ENCODE measurements at regions not wholly inside any gene's neighbourhood (a gene's known extent, or its start where the extent isn't known, plus 50 kb on each side); places are given as distances from the start of the nearest gene placed in this dataset.
"Not testable (repeated sequence)": the region's sequence is repeated elsewhere in the genome, so short reads cannot be mapped to it uniquely, and the experiment has no call there.

DNA sequence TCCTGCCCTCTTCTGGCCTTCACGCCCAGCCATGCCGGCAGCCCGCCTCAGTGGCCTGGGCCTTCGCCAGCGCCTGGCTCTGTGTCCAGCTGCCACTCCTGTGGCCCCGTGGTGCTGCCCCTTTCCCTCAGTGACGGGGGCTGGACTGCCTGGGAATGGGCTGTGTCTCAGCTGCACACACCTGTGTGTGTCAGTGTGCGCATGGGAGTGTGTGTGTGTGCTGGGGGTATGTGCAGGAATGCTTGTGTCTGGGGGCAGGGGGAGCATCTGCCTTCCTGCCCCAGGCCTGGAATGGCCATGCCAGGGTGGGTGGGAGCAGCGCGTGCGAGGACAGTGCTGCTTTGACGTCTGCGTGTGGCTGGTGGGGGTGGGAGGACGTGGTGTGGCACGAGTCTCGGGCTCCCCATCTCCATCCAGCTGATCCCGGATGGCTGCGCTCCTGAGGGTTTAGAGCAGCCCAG lies 224.9 kb downstream of the TMEM121 start:
- not testable (repeated sequence) for DNase-seq (ENCODE audit: low read depth in 2 of 2)

DNA sequence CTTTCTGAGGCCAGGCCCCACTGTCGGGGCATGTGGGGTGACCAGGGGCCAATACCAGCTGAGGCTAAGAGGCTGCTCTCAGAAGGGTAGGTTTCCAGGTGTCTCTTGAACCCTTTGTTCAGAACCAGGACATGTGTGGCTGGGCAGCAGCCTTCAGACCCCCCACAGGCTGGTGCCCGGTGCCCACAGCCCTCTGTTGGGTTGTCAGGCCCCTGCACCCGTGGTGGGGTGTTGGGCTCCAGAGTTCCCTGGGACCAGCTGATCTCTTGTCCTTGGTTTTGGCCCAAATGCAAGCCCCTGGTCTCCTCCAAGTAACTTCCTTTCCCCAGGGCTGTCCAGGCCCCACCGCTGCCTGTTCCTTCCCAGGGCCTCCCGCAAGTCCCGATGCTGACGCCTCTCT lies 226.0 kb downstream of the TMEM121 start:
- not testable (repeated sequence) for DNase-seq (ENCODE audit: low read depth in 2 of 2)

DNA sequence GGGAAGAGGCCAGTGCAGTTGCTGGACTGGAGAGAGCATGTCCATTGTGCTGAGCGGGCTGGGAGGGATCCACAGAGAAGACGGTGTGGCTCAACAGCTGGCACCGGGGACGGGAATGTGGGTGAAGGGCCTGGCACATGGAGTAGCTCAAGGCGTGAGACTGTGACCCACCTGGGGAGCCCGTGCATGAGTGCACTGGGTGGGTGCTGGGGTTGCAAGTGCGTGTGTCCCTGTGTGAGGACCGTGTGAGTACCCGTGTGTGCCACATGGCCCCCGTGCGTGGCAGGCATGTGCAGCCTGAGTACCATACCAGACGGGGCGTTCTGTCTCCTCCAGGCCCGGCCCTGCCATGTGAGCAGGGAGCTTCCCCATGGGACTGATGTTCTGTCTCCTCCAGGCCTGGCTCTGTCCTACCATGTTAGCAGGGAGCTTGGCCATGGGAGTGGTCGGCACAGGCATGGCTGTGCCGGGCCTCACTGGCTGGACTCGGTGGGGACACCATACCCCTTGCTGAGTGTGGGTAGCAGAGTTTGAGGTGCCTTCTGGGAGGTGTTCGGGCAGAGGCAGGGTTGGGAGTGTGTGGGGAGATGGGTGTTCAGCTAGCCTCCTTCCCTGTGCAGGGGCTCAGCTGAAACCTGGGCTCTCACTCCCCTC lies 234.4 kb downstream of the TMEM121 start:
- DNase-seq (ENCODE audit: low read depth in 2 of 2) = no peak

DNA sequence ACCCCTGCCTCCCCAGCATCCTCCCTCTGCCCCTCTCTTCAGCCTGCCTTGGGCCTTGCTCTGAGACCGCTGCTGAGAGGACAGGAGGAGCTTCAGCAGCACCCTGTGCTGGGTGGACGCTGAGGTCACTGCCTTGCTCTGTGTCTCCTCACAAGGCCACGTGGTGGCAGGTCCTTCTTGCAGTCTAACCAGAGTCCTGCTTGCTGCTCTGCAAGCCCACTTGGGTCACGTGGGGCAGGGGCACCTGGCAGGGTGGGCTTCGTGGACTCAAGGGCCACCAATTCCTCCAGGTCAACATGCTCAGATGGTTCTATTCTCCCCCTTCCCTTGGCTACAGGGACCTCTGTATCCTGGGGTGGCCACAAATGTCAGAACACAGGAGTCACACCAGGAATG lies 235.0 kb downstream of the TMEM121 start:
- DNase-seq (ENCODE audit: low read depth in 2 of 2) = not testable (repeated sequence)

DNA sequence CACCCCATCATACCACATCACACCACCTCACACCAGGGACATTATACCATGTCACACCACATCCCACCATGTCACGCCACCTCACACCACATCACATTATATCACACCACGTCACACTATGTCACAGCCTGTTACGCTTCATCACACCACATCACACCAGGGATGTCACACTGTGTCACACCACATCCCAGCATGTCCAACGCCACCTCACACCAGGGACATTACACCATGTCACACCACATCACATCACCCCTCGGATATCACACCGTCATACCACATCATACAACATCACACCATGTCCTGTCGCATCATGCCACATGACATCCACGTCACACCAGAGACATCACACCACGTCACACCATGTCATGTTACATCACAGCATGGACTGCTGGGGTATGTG lies 235.5 kb downstream of the TMEM121 start:
- no peak for DNase-seq (ENCODE audit: low read depth in 2 of 2)

DNA sequence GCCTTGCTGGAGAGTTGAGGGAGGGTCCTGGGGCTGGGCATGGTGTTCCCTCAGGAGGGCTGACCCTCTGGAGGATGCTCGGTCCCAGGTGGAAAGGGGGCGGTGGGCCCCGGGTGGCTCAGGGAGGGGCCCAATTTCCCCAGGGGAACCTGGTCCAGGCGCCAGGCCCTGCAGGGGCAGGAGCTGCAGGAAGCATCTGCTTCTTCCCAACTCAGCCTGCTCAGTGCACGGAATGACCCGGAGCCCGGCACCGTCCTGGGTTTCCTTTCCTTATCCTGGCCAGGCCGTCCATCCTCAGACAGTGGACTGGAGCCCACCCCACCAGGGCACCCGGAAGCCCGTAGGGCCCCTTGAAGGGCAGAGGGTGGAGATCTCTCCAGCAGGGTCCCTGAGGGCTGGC lies 235.9 kb downstream of the TMEM121 start:
- DNase-seq (ENCODE audit: low read depth in 2 of 2) = not testable (repeated sequence)

DNA sequence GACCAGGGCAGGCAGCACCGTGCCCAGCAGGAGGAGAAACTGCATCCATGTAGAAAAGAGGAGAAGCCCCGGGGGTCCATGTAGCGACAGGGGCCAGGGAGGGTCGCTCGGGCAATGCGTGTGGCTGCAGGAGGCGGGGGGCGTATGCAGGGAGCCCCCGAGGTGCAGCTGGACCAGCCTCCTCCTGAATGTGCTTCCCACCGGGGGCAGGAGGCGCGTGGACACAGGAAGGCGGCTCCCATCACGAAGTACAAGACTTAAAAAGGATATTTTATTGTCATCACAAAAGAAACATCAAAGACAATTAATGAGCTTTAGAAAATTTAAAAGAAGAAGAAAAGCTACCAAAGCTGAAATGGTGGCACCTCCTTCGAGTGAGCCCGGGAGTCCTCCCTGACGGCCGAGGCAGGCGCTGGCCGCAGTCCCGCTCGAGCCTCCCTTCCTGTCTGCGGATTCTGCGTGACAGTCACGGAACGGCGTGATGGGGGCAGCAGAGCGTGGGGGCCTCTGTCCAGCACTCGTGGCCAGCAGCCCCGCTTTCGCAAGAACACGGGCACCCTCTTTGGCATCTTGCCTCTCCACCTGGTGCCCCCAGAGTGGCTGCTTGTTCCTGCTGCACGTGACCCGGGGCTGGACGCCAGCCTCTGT lies 238.0 kb downstream of the TMEM121 start:
- not testable (repeated sequence) for DNase-seq (ENCODE audit: low read depth in 2 of 2)

DNA sequence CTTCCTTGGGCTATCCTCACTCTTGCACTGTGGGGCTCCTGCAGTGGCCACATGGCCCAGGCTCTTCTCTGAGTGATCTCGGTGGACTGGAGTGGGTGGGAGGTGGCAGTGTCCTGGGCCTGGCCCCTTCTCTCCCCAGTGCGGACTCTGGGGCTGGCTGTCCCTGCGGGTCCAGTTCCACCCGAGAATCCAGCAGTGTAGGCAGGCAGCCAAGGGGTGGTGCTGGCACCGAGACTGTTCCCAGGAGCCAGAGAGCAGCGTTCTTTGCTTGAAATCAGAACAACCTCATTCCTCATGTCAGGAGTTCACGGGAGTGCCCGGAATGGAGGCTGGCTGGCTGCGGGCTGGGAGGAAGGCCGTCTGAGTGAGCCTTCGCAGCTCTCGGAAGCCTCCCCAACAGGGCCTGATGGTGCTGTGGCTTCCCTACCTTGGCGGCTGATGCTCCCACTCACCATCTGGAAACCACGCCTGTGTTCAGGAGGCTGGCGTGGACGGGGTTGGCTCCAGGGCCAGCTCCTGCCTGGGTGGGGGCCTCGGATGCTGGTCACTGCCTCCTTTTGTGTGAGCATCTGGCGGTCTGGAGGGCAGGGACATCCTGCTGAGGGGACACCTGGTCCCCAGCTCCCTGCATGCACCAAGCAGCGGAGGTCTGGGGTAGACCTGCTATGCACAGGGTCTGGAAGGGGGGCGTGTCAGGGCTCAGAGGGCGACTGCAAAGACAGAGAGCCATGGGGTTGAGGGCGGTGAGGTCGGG lies 238.9 kb downstream of the TMEM121 start:
- DNase-seq (ENCODE audit: low read depth in 2 of 2) = not testable (repeated sequence)

DNA sequence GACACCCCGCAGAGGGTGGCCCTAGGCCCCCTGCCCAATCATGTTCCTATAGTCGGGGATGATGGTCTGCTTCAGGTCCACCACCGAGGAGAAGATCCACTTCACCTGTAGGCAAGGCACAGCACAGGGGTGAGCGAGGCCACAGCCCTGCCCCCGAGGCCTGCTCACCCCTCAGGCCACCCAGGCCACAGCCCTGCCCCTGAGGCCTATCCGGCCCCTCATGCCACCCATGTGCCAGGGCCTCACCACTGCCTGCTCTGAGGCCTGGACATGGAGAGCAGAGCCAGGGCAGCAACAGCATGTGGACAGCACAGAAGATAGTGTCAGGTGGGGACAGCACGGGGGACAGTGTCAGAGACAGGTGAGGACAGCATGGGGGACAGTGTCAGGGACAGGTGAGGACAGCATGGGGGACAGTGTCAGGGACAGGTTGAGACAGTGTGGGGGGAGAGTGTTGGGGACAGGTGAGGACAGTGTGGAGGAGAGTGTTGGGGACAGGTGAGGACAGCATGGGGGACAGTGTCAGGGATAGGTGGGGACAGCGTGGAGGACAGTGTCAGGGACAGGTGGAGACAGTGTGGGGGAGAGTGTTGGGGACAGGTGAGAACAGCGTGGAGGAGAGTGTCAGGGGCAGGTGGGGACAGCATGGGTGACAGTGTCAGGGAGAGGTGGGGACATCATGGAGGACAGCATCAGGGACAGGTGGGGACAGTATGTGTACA lies 239.7 kb downstream of the TMEM121 start:
- no peak for DNase-seq (ENCODE audit: low read depth in 2 of 2)

DNA sequence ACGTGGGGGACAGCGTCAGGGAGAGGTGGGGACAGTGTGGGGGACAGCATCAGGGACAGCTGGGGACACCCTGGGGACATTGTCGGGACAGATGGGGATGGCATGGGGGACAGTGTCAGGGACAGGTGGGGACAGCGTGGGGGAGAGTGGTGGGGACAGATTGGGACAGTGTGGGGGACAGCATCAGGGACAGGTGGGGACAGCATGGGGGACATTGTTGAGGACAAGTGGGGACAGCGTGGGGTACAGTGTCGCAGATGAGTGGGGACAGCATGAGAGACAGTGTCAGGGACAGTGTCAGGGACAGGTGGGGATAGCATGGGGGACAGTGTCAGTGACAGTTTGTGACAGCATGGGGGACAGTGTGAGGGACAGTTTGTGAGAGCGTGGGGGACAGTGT lies 240.9 kb downstream of the TMEM121 start:
- DNase-seq (ENCODE audit: low read depth in 2 of 2) = no peak

DNA sequence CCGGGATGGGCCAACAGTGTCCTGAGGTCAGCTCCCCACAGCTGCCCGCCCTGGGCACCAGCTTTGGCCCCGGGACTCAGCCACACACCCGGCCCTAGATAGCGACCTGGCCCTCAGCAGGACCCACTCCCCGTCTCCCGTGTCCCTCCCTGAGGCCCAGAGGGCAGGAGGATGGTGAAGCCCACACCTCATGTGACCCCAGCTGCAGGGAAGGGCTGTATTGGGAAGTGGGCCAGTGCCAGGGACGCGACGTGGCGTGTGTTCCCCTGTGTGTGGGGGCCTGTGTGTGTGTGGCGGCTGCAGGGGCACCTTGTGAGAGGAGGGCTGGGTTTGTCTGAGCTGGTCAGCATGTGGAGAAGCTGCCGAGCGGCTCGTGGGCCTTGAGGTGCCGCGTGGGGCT lies 241.7 kb downstream of the TMEM121 start:
- not testable (repeated sequence) for DNase-seq (ENCODE audit: low read depth in 2 of 2)

DNA sequence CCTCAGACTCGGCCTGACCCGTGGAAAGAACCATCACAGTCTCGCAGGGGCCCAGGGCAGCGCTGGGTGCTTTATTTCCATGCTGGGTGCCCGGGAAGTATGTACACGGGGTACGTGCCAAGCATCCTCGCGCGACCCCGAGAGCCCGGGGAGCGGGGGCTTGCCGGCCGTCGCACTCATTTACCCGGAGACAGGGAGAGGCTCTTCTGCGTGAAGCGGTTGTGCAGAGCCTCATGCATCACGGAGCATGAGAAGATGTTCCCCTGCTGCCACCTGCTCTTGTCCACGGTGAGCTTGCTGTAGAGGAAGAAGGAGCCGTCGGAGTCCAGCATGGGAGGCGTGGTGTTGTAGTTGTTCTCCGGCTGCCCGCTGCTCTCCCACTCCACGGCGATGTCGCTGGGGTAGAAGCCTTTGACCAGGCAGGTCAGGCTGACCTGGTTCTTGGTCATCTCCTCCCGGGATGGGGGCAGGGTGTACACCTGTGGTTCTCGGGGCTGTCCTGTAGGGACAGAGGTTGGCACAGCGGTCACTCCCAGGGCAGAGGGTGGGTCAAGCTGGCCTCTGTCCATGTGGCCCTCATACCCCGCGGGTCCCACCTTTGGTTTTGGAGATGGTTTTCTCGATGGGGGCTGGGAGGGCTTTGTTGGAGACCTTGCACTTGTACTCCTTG lies 242.8 kb downstream of the TMEM121 start:
- DNase-seq (ENCODE audit: low read depth in 2 of 2) = not testable (repeated sequence)

DNA sequence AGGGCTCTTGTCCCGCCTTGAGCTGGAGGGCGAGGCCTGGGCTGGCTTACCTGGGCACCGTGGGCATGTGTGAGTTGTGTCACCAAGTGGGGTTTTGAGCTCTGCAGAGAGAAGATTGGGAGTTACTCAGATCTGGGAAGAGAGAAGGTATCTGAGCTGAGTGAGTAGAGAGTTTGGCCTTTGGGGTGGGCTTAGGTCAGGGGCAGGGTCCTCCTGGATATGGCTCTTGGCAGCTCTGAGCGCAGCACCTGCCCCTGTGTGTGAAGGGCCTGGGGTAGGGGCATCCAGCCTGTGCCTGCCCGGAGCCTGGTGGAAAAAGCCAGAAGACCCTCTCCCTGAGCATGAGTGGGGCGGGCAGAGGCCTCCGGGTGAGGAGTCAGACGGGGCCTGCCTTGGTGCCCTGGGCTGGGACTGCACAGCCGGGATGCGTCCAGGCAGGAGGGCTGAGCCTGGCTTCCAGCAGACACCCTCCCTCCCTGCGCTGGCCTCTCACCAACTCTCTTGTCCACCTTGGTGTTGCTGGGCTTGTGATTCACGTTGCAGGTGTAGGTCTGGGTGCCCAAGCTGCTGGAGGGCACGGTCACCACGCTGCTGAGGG lies 244.3 kb downstream of the TMEM121 start:
- DNase-seq (ENCODE audit: low read depth in 2 of 2) = not testable (repeated sequence)

DNA sequence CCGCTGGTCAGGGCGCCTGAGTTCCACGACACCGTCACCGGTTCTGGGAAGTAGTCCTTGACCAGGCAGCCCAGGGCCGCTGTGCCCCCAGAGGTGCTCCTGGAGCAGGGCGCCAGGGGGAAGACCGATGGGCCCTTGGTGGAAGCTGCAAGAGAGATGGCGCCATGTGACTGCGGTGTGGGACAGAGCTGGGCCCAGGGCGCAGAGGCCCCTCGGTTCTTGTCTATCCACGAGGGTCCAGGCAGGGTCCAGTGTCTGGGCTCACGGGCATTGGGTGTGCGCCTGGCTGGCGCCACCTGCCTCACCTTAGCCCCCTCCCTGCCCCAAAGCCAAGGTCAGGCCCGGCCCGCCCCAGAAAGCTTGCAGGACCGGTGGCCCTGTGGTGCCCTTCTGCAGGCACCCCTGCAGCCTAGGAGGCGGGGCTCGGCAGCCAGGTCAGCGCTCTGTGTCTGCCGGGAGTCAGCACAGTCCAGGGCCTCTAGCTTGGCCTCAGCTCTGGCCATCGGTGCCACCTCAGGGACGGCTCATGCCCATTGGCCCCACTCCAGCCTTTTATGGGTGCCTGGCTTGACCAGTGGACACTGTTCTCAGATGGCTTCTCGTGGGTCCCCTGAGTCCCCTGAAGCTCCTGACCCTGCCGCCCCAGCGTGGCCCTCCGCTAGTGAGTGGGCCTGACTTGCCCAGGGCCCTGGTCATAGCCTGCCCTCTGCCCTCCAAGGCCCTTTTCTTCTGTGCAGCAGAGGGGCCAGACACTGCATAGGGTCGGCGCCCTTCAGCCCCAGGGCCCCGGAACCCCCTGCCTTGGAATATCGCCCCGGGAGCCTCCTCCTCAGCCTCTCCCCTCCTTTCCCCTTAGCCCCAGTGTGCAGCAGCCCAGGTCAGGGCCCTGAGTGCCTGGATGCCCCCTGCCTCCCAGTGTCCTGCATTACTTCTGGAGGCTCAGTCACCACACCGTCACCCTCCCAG lies 245.2 kb downstream of the TMEM121 start:
- DNase-seq (ENCODE audit: low read depth in 2 of 2) = not testable (repeated sequence)

DNA sequence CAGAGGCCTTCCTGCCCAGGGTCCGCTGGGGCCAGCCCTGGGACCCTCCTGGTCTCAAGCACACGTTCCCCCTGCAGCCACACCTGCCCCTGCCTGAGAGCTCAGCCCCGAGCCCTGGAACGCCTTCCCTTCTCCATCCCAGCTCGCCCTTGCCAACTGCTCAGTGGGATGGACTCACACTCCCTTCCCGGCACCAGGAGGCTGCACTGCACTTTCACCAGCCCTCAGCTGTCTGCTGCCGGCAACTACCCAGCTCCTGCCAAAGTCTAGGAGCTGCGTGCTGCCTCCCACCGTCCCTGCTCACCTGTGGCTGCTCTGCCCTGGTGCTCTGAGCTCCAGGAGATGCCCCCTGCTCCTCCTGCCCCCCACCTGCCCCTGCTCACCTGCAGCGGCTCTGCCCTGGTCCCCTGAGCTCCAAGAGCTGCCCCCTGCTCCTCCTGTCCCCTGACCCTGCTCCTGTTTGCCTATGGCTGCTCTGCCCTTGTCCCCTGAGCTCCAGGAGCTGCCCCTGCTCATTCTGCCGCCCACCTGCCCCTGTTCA lies 246.4 kb downstream of the TMEM121 start:
- not testable (repeated sequence) for DNase-seq (ENCODE audit: low read depth in 2 of 2)

DNA sequence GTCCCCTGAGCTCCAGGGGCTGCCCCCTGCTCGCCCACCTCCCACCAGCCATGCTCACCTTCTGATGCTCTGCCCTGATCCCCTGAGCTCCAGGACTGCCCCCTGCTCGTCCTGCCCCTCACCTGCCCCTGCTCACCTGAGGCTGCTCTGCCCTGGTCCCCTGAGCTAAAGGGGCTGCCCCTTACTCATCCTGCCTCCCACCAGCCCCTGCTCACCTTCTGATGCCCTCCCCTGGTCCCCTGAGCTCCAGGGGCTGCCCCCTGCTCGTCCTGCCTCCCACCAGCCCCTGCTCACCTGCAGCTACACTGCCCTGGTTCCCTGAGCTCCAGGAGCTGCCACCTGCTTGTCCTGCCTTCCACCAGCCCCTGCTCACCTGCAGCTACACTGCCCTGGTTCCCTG lies 247.2 kb downstream of the TMEM121 start:
- no peak for DNase-seq (ENCODE audit: low read depth in 2 of 2)

DNA sequence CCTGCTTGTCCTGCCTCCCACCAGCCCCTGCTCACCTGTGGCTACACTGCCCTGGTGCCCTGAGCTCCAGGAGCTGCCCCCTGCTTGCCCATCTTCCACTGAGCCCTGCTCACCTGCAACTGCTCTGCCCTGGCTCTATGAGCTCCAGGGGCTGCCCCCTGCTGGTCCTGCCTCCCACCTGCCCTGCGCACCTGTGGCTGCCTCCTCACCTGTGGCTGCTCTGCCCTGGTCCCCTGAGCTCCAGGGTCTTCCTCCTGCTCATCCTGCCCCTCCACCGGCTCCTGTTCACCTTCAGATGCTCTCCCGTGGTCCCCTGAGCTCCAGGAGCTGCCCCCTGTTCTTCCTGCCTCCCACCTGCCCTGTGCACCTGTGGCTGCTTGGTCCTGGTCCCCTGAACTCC lies 247.6 kb downstream of the TMEM121 start:
- DNase-seq (ENCODE audit: low read depth in 2 of 2) = no peak

DNA sequence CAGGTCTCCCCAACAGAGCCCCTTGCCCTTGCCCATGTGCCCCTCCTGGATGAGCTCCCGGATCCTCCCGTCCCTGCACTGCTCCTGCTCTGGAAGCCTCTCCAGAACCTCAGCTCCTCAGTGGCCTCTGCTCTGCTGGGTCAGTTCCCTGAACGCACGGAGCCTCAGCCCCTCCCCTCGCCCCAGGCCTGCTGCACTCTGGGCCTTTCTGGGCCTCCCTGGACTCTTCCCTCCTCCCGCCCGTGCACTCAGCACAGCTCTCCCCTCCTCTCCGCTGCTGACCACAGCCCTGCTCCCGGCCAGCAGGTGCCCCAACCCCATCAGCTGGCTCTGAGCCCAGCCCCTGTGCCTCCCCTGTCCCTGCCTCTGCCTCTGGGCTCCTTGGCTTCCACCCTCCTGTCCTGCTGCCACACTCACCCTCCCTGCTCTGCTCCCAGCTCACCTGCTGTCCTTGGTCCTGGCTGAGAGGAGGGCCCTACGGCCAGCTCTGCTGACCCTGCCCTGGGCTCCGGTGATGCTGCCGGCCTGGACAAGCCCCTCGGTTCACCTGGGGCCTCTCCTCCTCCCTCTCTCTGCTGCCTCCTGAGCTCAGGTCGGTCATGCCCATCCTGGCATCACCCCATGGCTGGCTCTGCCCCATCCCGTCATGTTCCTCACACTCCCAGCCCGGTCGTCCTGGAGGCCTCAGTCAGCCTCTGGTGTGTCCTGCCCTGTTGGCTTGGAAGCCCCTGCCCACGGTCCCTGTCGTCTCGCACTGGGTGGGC lies 248.4 kb downstream of the TMEM121 start:
- DNase-seq (ENCODE audit: low read depth in 2 of 2) = not testable (repeated sequence)

Measured in stimulated activated CD8-positive, alpha-beta memory T cell treated with anti-CD3 and anti-CD28 coated beads, Interleukin-7, amount 100 ng/mL, for 4 hours (primary cell).